EH (cell line): ENCODE measurements at regions not wholly inside any gene's neighbourhood (a gene's known extent, or its start where the extent isn't known, plus 50 kb on each side); places are given as distances from the start of the nearest gene placed in this dataset.
A peak's percentile ranks its signal among the peaks of the same experiment; 100 is the strongest.

ENCODE experiments used
- DNase-seq: peaks from one replicate; pipeline ENCODE4 v3.0.0-alpha.2; 2015; ENCODE audit warnings: low read depth

GRCh38 chr11:106409222-106409621 lies 331.8 kb downstream of the AASDHPPT start:
- DNase-seq: peak; percentile 20

DNA sequence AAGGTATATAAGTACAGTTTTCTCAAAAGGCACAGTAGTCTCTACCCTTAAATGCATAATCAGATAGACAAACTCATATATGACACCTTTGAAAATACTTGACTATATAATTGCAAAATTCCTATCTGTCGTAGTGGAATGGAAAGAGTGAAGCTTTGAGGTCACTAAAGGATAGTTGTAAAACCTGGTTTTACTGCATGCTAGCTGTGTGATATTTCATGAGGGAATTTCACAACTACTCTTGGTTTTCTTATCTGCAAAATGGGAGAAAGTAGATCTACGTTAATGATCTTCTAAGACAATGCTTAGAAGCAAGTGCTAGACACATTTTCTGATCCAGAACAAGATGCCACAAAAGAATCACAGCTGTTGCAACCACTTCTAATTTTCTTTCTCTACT lies 332.2 kb downstream of the AASDHPPT start:
- DNase-seq: no peak

GRCh38 chr11:106410902-106411301 lies 333.4 kb downstream of the AASDHPPT start:
- no peak for DNase-seq

DNA sequence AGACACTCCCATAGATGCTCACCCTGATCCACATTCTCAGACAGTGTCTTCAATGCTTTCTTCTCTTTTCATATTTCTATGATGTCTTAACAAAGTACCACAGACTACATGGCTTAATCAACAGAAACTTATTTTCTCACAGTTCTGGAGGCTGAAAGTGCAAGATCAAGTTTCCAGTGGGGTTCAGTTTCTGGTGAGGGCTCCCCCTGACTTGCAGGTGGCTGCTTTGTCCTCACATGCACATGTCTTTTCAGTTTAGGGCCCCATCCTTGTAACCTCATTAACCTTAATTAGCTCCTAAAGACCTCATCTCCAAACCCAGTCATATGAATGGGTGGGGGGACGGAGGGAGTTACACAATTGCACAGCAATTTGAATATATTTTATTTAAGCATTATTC lies 335.8 kb downstream of the AASDHPPT start:
- DNase-seq: no peak

DNA sequence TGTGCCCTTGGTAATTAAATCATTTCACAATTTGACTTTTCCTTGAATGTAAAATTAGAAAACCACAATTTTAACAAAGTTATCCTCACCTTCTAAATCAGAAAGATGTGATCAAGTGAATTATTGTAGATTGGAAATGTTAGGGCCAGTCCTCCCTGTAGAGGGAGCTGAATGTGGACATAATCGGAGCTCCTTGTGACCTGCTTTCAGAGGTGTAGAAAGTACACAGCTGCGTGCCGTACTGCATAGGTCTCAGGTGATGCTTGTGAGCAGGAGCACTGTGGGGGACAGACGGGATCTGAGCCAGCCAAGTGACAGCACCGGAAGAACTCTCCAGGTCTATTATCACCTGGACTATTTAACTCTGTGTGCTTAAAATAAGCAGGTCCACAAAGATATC lies 338.0 kb downstream of the AASDHPPT start:
- no peak for DNase-seq

DNA sequence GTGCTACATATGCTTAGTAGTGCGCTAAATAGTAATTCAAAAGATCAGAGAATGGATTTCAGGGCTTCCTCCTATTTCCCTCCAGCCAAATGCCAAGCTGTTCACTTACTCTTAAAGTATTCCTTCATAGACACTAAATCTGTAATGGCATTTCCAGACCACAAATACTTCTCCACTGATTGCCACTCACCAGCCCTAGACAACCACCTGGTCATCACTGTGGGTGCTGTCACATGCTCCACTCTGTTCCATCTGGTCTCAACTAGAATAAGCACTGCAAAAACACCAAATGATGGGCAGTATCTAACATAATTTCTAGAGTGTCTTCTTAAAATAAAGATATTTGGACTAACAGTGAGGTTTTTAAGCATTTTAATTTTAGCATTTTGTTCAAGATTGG lies 341.3 kb downstream of the AASDHPPT start:
- no peak for DNase-seq

DNA sequence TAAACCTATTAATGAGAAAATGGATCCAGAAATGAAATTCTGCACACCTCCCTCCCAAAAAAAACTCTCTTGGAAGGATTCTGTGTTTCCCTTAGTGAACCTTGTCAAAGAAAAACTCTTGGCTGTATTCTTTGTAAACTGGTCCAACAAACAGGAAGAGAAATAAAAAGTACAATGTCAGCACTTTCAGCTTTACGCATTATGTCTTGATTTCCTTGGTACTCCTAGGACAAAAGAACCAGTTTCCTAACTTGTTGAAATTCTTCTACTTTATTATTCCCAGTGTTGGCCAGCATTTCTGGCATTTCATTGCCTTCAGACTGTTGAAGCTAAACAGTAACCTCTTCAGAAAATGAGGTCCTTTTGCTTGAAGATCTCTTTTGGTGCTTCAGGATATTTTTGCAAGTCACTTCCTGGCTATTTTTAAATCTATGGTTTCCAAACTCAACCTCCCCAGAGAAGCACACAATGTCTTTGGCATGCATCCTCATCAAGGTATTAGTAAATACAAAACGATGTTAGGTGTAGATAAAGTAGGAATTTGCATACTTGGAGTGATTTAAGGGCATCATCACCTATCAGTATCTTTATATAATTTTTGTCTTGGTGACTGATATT lies 342.7 kb downstream of the AASDHPPT start:
- DNase-seq: peak; percentile 16

DNA sequence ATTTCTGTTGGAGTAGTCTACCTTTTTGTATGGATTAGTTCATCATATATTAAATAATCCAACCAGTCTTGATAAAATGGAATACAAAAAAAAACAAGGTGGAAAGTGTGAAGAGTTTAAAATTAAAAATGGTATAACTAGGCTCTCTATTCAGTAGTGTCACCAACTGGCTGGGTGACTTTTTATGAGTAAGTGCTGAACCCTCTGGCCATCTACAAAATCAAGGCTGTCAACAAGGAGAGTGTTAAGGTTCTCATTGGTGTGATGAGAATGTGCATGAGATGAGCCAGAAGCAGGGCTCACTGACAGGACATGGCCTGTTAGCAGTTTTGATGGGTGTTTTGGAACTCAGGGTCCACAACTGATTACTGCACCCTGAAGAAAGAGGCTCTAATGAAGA lies 343.2 kb downstream of the AASDHPPT start:
- DNase-seq: no peak

DNA sequence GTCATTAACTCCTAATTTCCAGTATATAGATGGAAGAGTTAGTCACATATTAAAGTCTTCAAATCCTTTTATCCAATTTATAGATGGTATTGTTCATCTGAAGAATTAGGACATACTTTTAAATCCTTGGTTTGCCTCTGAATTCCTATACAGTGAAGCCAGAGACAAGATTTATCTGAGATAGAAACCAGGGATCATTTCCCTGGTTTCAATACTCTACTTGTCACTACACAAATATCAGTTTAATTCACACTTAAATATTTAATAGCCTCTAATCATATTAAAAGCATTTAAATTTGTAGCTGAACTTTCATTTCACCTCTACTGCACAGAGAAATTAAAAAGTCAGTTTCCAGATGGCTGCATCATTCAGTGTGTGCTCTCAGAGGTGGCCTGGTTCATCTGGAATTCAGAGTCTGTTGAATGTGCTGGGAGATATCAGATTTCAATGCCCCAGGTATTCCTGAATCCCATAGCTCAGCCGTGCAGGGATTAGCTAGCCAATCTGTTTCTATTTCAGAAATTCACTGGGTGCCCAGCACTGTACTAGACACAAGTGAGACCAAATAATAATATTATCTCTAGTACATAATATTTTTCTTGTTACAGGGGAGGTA lies 344.3 kb downstream of the AASDHPPT start:
- DNase-seq: no peak

DNA sequence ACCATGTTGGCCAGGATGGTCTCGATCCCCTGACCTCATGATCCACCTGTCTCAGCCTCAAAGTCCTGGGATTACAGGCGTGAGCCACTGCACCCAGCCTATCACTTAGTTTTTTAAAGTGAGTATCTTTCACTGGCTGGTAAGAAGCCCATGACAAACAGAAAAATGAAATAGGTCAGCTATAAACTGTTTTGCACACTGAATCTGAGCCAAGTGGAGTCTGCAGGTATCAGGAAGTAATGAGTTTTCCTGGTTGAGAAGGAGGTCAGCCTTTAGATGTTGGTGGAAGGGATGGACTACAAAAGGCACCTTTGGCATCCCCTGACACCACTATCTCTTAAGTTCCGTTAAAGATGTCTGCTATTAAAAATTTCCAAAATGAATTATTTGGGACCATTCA lies 345.1 kb downstream of the AASDHPPT start:
- no peak for DNase-seq

DNA sequence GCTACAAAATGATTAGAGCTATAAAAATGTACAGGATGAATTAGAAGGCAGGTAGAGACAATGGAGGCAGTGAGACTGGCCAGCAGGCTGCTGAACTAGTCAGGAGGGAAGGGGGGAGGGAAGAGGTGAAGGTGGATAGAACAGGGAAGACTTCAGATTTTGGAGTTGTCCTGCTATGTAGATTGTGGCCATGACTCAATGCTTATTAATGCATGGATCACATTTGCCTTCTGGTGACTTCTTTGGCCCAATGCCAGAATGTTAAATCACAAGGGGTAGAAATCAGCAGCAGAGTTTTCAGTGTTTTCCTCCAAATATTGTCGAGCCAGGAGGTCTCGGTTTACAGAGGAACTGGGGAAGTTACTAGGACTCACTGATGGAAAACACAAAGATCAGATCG lies 346.6 kb downstream of the AASDHPPT start:
- DNase-seq: peak; percentile 79

DNA sequence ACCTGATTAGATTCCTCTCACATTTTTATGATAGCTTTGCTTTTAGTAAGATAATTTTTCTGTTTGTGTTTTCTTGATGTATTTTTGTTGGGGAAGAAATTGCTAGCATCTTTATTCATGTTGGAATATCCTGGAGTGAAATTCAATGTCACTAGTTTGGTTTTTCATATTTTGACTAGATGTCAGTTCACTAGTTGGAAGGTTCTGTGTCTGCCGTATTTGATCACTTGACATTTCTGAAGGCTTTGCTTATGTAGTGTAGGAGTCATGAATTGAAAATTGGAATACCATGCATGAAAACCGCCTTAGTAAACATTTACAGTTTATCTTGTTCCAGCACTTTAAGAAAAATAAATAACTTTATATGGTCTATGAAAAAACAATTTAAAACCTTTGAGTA lies 348.4 kb downstream of the AASDHPPT start:
- no peak for DNase-seq

GRCh38 chr11:106426696-106427095 lies 349.2 kb downstream of the AASDHPPT start:
- no peak for DNase-seq

GRCh38 chr11:106427736-106428135 lies 350.3 kb downstream of the AASDHPPT start:
- DNase-seq: no peak

- DNase-seq: peak; percentile 37
Observed at GRCh38 chr11:106442032-106442431, 364.6 kb downstream of the AASDHPPT start.

GRCh38 chr11:106446302-106446701 lies 368.8 kb downstream of the AASDHPPT start:
- DNase-seq: no peak

DNA sequence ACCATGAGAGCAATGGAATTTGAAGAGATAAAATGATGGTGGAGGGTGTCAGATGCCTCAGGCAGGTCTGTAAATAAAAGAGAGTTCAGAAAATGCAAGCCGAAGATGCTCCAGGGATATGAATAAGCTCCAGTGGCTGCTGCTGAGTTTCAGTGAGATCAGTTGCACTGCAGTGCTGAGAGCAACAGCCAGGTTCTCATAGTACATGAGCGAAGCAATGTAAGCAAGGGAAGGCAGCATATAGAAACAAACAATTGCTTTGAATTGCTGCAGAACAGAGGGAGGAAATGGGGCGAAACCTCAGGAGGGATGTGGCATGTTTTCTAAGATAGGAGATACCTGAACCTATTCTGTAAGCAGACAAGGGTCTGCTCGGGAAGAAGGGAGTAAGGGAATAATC lies 369.5 kb downstream of the AASDHPPT start:
- DNase-seq: no peak

DNA sequence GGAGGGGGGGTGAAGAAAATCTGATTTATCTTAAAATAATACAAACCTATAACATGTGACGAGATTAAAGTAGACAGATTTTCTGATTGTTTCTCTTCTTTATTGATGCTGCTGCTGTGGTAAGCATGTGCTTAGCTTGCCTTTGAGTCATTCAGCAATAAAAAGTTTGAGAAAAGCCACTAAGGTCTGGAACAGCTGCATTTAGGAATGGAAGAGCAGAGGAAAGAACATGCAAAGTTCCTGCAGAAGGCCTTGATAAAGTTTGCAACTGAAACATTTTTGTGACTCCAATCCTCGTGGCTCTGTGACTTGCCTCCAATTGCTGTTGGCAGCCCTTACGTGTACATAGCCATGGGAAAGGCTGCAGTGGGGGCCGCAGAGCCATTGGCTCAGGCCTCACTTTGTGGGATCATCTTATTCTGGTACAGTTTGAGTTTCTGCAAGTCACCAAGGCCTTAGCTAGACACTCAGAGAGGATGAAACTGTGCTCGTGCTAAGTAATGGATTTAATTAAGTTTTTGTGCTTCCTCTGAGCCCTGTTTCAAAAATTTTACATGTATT lies 370.2 kb downstream of the AASDHPPT start:
- no peak for DNase-seq

- no peak for DNase-seq
Observed at GRCh38 chr11:106449763-106450162, 372.3 kb downstream of the AASDHPPT start.

DNA sequence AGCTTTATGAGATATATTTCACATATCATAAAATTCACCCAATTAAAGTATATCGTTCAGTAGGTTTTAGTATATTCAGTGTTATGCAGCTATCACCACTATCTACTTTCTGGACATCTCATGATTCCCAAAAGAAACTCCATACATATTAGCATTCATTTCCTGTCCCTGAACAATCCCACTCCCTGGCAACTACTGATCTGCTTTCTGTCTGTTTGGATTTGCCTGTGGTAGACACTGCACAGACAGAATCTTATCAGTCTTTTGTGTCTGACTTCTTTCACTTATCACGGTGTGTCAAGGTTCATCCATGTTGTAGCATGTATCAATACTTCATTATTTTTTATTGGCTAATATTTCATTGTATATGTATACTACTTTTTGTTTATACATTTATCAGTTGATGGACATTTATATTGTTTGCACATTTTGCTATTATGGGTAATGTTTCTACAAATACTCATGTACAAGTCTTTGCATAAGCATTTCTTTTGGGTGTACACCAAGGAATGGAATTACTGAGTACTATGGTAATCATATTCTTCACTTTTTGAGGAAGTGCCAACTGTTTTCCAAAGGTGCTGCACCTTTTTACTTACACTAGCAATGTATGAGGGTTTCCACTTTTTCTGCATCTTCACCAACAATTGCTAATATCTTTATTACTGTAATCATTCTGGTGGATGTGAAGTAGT lies 373.9 kb downstream of the AASDHPPT start:
- DNase-seq: no peak

DNA sequence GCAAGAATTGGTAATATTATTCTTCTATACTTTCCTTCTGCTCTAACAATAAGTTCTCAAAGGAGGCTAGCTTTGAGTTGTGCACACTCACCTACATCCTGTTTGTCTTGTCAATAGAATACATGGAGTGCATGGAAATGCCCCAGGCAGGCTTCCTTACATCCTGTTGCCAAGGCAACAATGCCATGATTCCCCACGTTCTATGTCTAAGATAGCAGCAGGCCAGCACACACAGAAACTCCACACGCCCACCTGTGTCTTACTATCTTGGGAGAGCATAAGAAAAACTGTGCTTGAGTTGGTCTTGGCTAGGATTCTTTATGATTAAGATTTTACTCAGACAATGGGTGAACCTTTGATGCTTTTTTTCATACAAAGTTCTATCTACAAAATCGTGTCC lies 379.2 kb downstream of the AASDHPPT start:
- no peak for DNase-seq

DNA sequence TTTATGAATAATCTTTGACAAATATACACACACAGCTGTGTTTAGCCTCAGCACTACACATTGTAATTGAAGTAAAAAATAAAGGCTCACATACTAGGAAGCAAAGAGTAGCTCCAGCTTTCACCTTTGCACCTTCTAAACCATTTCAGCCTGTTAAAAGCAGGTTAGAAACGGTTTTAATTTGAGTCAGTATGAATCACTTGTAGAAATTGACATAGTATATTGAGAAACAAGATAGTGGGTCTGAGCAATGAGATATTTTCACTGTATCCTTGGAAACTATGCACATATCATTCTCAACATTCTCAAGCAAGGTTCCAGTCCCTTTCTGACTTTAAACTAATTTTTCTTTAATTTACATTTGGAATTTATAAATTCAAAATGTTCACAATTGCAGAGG lies 380.3 kb downstream of the AASDHPPT start:
- DNase-seq: peak; percentile 46

DNA sequence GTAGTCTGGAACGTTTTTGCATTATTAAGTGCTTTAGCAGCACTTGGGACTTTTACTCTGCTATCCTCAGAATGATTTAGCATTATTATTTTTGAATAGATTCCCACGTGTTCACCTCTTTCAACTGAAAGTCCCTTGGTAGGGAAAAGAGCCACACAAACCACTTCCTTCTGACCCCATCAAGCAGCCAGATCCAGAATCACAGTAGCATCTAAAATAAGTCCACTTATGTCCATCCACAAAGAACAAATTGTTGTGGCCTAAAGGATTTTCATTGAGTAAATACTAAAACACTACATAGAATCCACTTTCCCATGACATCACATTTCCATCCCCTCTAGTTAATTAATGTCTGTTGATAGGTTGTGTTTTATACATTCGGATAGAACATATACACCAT lies 381.7 kb downstream of the AASDHPPT start:
- DNase-seq: no peak
